ENCODE measurements at regions not wholly inside any gene's neighbourhood (a gene's known extent, or its start where the extent isn't known, plus 50 kb on each side); places are given as distances from the start of the nearest gene placed in this dataset.
"Not testable (repeated sequence)": the region's sequence is repeated elsewhere in the genome, so short reads cannot be mapped to it uniquely, and the experiment has no call there.

DNA sequence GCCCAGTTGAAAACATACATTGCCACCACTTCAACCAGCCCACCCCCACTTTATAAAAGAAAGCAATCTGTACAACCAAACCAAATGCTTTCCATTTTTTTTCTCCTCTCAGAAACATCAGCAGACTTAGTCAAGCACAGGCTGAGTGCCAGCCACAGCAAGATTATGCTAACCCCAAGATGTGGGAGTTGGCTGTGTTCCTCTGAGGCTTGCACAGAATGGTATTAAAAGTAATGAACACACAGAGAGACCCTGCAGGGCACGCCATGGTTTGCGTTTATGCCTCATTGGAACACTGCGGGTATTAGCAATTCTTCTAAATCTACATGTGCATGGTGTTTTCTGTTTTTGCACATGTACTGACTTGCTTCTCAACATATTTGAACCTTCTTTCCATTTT, 419.9 kb upstream of the GRAMD2B start:
- no peak for DNase-seq

DNA sequence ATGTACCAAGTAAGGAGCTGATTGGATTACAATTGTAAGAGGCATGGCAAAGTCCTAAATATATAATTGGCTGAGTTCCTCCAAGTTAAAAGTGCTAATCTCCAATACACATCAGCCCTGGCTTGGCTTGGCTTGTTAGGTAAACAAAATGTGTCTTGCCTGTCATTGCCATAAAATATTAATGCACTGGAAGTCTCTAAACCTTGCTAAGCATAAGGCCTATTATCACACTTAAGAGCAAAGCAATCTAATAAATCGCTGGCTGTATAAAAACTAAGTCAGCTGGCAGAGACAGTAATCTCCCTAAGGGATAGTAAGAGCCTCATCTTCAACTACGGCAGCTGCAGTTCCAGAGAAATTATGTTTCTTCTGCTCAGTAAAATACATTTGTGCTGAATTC, 418.6 kb upstream of the GRAMD2B start:
- DNase-seq, result no peak

GRCh38 chr5:126007841-126008240, 415.4 kb upstream of the GRAMD2B start:
- no peak for DNase-seq

- no peak for DNase-seq
These were observed 413.6 kb upstream of the GRAMD2B start for GRCh38 chr5:126009566-126009965.

DNA sequence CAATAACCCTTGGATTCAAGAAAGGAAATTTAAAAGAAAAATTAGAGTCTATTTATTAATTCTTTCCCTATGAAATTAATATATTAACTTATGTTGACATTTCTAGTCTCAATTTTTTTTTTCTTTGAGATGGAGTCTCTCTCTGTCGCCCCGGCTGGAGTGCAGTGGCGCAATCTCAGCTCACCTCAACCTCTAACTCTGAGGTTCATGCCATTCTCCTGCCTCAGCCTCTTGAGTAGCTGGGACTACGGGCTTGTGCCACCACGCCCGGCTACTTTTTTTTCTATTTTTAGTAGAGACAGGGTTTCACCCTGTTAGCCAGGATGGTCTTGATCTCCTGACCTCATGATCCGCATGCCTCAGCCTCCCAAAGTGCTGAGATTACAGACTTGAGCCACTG, 411.7 kb upstream of the GRAMD2B start:
- not testable (repeated sequence) for DNase-seq

DNA sequence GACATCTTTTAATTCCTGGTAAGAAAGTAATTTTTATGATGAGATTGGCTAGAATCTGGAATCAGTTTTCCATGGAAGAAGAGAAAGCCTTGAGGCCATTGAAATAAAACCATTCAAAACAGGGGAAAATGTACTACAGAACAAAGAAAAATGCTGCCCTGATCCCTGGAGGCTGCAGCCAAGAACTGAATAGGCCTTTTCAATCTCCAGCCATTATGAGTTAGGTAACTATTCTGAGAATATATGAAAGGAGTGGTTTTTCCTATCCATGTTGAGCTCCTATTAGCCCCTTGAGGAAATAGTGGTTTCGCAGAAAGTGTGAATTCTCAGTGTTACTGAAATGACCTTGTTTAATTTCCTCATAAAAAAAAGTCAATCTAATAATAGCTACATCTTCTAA, 408.5 kb upstream of the GRAMD2B start:
- no peak for DNase-seq

DNA sequence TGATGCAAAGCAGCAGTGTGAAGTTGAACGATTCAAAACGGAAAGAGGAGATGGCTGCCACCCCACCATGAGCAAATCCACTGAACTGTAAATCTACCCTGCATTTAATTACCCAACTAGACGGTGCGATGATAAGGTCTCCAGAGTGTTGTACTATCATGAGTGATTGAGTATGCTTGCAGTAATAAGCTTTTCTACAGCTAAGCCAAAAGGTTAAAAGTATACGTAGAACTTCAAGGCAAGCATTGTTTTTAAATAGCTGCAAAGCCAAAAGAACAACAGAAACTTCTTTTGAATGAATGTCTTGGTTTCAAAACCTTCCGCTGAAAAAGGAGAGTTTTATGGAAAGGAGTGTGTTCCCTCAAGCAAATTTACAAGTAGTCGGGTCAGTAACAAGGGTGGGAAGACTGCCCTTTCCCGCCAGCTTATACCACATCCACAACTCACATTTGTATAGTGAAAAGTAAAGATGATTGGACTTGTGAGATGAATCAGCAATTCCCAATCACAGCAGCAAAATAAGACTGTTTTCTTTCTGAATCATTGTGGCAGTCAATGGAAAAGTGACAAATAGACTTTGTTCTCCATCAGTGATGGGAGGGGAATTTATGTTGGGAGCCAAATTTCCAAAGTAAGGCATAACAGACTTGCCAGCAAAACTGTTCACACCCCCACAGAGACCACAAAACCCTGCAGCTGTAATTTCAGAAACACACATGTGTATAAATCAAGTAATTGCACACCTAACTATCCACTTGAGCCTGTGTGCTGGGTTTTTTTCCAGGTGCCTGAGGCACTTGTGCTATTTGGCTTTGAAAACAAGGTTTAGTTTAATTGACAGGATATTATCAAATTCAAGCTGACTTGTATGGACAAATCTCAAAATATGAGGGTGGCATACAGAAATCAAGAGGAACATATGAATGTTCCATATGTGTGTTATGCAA, 407.7 kb upstream of the GRAMD2B start:
- DNase-seq, result no peak

DNA sequence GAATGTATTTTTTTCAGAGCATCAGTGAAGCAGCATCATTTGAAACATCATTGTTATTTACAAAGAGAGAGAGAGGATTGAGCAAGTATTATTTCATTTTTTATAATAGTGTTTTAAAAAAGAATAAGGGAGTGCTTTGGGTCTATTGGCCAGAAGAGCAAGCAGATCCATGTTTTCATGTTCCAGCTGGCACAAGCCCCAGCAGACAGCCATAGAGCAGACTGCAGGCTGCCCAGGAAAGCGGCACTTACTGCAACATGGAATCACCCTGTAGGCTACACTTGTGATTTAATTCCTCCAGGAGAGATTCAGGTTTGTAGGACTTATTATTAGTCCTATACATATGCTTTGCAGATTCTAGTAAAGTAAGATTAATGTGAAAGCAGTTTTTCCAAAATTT, 407.0 kb upstream of the GRAMD2B start:
- DNase-seq, result no peak

DNA sequence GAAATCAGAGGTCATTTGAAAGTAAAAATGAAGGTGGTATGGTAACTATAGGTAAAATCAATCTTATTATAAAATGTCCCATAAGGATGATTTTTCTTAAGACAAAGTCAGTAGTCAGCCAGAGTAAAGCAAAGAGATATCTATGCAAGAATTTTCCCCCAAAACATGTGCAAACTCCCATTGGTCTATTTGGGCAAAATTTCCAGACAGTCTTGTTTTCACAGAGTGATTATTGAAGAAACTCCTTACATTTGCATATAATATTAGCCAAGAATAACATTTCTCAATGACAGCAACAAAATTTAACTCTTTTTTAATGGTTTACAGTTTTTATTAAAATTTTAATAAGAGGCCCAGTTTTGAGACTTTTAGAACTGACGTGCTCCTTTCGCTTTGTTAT, 406.1 kb upstream of the GRAMD2B start:
- no peak for DNase-seq

DNA sequence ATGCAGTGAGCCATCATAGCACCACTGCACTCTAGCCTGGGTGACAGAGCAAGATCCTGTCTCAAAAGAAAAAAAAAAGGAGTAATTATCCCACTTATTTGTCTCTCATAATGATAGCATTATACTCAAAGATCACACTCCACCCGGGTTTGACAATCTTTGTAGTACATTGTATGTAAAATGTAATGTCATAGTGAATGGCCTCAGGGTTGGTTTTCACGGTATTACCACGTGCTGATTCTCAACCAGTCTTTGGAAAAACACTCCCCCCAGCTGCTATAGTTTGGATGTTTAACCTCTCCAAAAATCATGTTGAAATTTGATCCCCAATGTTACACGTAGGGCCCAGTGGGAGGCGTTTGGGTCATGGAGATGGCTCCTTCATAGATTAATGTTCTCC, 402.4 kb upstream of the GRAMD2B start:
- no peak for DNase-seq

DNA sequence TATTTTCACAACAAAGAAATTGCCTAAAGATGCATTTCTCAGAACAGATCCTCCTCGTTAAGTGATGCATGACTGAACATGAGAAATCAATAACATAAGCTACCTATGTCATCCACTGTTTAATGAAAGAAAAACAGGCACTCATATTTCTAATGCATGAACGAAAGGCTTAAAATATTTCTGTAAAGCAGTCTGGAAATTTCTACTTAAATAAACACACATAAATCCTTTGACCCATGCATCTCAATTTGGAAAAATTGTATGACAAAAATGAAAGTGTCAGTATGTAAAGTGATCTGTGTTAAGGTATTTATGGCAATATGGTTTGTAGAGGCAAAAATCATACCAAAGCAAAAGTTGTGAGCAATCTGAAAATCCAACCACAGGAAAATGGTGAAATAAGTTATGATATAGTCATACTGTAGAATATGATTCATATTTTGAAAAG, 399.2 kb upstream of the GRAMD2B start:
- DNase-seq, result no peak

GRCh38 chr5:126027149-126027548, 396.1 kb upstream of the GRAMD2B start:
- DNase-seq, result no peak

DNA sequence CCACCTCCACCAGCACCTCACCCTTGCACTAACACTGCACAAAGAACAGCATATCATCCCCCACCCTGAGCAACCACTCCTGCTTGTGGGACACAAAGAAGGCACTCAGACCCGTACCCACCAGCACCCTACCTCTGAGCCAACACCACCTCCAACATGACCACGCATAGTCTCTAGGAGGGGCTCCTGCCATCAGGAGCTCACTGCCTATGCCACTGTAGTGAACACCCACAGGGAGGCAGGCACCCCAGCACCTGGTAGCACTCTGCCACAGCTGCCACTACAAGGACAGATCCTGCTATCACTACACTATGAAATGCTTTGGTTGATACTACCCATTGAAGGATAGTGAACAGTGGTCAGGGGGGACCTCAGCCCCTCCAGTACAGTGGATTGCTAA, 395.6 kb upstream of the GRAMD2B start:
- DNase-seq, result no peak

- DNase-seq, result no peak
These were observed 394.9 kb upstream of the GRAMD2B start for GRCh38 chr5:126028336-126028735.

DNA sequence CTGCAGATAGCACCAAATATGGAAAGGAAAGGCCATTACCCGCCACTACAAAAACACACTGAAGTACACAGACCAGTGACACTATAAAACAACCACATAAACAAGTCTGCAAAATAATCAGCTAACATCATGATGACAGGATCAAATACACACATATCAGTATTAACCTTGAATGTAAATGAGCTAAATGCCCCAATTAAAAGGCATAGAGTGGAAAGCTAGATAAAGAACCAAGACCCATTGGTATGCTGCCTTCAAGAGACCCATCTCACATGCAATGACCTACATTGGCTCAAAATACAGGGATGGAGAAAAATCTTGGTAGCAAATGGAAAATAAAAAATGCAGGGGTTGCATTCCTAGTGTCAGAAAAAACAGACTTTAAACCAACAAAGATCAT, 393.9 kb upstream of the GRAMD2B start:
- not testable (repeated sequence) for DNase-seq

GRCh38 chr5:126030698-126031097, 392.5 kb upstream of the GRAMD2B start:
- DNase-seq, result no peak

DNA sequence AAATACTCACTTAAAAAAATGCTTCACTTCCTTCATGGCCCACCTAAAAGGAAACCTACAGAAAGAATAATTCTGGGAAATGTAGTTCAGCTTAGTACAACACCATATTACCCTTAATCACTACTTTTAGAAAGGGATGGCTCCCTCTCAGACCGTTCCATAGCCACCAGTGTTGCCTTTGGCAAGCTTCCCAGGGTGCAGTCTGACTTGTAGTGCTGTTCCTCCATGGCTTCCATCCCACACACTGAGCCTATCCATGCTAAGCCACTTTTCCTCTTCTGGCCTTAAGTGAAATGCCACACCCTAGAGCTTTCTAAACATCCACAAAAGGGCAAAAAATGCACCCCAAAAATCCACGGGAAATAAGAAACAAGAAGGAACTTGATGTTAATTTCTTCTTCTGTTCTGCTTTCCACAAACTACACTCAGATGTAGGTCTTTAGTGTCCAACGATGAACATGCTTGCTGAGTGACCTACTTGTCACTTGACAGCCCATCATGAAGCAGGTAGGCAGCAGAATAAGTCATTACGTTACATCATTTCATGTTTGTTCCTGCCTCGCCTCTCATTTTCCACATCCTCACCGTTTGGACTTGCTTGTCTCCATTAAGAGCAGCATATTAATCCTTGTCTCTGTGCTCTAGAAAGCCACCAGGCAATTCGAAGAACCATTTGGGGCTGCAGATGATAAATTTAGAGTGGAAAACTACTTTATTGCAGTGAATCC, 391.1 kb upstream of the GRAMD2B start:
- DNase-seq, result no peak

- DNase-seq, result no peak
These were observed 379.5 kb upstream of the GRAMD2B start for GRCh38 chr5:126043688-126044087.

GRCh38 chr5:126044111-126044668, 379.0 kb upstream of the GRAMD2B start:
- no peak for DNase-seq

GRCh38 chr5:126044931-126045565, 378.2 kb upstream of the GRAMD2B start:
- no peak for DNase-seq

- DNase-seq, result no peak
These were observed 376.9 kb upstream of the GRAMD2B start for GRCh38 chr5:126046318-126046717.

DNA sequence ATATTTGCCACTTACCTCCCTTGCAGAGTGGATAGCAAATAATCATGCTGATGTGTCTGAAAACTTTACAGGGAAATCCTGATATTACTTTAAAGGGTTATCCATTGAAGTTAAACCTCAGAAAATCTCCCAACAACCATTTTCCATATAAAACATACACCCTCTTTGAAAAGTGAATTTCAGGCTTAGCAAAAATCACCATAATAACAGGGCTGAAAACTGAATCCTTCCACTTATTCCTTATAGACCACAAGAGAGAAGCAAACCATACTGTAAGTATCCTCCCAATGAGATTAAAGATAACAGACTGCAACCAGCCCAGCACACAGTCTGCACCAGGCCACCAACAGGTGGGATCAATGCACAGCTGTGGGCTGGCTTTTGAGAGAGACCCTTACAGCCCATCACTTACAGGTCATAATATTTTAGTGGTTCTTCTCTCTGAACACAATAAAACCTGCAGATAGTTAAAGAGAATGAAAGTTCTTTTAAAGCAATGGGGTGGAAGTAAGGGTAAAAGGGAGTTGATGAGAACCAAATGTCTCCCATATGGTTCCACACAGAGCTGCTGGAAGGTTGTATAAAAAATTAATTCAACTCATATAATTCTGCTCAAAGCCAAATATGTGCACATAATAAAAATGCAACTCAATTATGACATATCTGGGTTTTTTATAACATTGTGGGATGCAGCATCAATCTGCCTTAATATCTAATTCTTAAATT, 376.2 kb upstream of the GRAMD2B start:
- DNase-seq, result no peak

DNA sequence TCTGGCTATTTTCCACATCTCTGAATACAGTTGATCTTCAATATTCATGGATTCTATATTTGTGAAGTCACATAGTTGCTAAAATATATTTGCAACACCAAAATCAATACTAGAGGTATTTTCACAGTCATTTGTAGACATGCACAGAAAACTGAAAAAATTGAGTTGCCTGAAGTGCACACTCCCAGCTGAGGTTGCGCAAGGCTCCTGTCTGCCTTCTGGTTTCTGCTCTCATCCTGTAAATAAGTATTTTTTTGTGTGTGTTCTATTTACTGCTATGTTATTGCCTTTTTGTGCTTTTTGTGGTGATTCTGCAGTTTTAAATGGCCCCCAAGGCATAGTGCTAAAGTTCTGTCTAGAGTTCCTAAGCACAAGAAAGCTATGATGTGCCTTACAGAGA, 371.1 kb upstream of the GRAMD2B start:
- no peak for DNase-seq
